ENCODE measurements at regions not wholly inside any gene's neighbourhood (a gene's known extent, or its start where the extent isn't known, plus 50 kb on each side); places are given as distances from the start of the nearest gene placed in this dataset.

DNA sequence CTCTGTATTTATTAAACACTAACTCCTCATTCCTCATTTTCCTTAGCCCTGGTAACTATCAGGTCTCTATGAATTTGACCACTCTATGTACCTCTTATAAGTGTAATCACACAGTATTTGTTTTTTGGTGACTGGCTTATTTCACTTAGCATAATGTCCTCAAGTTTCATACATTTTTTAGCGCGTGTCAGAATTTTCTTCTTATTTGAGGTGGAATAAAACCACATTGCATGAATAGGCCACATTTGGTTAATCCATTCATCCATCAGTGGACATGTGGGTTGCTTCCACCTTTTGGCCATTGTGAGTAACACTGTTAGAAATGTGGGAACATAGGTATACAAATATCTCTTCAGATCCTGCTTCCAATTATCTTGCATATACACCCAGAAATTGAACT lies 341.2 kb upstream of the BOD1L1 start (continued):
- TF ChIP-seq, protein P1, sequence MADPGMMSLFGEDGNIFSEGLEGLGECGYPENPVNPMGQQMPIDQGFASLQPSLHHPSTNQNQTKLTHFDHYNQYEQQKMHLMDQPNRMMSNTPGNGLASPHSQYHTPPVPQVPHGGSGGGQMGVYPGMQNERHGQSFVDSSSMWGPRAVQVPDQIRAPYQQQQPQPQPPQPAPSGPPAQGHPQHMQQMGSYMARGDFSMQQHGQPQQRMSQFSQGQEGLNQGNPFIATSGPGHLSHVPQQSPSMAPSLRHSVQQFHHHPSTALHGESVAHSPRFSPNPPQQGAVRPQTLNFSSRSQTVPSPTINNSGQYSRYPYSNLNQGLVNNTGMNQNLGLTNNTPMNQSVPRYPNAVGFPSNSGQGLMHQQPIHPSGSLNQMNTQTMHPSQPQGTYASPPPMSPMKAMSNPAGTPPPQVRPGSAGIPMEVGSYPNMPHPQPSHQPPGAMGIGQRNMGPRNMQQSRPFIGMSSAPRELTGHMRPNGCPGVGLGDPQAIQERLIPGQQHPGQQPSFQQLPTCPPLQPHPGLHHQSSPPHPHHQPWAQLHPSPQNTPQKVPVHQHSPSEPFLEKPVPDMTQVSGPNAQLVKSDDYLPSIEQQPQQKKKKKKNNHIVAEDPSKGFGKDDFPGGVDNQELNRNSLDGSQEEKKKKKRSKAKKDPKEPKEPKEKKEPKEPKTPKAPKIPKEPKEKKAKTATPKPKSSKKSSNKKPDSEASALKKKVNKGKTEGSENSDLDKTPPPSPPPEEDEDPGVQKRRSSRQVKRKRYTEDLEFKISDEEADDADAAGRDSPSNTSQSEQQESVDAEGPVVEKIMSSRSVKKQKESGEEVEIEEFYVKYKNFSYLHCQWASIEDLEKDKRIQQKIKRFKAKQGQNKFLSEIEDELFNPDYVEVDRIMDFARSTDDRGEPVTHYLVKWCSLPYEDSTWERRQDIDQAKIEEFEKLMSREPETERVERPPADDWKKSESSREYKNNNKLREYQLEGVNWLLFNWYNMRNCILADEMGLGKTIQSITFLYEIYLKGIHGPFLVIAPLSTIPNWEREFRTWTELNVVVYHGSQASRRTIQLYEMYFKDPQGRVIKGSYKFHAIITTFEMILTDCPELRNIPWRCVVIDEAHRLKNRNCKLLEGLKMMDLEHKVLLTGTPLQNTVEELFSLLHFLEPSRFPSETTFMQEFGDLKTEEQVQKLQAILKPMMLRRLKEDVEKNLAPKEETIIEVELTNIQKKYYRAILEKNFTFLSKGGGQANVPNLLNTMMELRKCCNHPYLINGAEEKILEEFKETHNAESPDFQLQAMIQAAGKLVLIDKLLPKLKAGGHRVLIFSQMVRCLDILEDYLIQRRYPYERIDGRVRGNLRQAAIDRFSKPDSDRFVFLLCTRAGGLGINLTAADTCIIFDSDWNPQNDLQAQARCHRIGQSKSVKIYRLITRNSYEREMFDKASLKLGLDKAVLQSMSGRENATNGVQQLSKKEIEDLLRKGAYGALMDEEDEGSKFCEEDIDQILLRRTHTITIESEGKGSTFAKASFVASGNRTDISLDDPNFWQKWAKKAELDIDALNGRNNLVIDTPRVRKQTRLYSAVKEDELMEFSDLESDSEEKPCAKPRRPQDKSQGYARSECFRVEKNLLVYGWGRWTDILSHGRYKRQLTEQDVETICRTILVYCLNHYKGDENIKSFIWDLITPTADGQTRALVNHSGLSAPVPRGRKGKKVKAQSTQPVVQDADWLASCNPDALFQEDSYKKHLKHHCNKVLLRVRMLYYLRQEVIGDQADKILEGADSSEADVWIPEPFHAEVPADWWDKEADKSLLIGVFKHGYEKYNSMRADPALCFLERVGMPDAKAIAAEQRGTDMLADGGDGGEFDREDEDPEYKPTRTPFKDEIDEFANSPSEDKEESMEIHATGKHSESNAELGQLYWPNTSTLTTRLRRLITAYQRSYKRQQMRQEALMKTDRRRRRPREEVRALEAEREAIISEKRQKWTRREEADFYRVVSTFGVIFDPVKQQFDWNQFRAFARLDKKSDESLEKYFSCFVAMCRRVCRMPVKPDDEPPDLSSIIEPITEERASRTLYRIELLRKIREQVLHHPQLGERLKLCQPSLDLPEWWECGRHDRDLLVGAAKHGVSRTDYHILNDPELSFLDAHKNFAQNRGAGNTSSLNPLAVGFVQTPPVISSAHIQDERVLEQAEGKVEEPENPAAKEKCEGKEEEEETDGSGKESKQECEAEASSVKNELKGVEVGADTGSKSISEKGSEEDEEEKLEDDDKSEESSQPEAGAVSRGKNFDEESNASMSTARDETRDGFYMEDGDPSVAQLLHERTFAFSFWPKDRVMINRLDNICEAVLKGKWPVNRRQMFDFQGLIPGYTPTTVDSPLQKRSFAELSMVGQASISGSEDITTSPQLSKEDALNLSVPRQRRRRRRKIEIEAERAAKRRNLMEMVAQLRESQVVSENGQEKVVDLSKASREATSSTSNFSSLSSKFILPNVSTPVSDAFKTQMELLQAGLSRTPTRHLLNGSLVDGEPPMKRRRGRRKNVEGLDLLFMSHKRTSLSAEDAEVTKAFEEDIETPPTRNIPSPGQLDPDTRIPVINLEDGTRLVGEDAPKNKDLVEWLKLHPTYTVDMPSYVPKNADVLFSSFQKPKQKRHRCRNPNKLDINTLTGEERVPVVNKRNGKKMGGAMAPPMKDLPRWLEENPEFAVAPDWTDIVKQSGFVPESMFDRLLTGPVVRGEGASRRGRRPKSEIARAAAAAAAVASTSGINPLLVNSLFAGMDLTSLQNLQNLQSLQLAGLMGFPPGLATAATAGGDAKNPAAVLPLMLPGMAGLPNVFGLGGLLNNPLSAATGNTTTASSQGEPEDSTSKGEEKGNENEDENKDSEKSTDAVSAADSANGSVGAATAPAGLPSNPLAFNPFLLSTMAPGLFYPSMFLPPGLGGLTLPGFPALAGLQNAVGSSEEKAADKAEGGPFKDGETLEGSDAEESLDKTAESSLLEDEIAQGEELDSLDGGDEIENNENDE (IDR thresholded peaks at IDR 0.05; ENCODE audit: insufficient replicate concordance, low read length), result no peak
- TF ChIP-seq, protein P2, sequence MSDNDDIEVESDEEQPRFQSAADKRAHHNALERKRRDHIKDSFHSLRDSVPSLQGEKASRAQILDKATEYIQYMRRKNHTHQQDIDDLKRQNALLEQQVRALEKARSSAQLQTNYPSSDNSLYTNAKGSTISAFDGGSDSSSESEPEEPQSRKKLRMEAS (IDR thresholded peaks at IDR 0.05), result no peak
- TF ChIP-seq SIRT6 (IDR thresholded peaks at IDR 0.05; ENCODE audit: low read length) (no peak), TAF7 (optimal IDR thresholded peaks at IDR 0.05; ENCODE audit: borderline replicate concordance, low read depth, low read length) (no peak), CBX8 (IDR thresholded peaks at IDR 0.05; ENCODE audit: borderline replicate concordance, low read depth, low read length) (no peak), TAF1 (IDR thresholded peaks at IDR 0.05; ENCODE audit: low read depth, low read length) (no peak), KDM5A (IDR thresholded peaks at IDR 0.05; ENCODE audit: low read length) (no peak), JUND (IDR thresholded peaks at IDR 0.05; ENCODE audit: low read length) (no peak), POU5F1 (IDR thresholded peaks at IDR 0.05; ENCODE audit: low read depth, low read length) (no peak), NRF1 (IDR thresholded peaks at IDR 0.05; ENCODE audit: low read depth, low read length) (no peak), EZH2 (IDR thresholded peaks at IDR 0.05; ENCODE audit: low read depth, low read length, severe bottlenecking) (no peak), BRCA1 (IDR thresholded peaks at IDR 0.05; ENCODE audit: low read depth, low read length) (no peak), RAD21 (IDR thresholded peaks at IDR 0.05 in 1 of 2, conservative IDR thresholded peaks at IDR 0.05 in 1 of 2; ENCODE audit: low read depth in 2 of 2, low read length in 2 of 2) (no peak)

Measured in H1 (cell line).